Peyer's patch (tissue), 4 donors: ENCODE measurements at regions not wholly inside any gene's neighbourhood (a gene's known extent, or its start where the extent isn't known, plus 50 kb on each side); places are given as distances from the start of the nearest gene placed in this dataset.
A peak's percentile ranks its signal among the peaks of the same experiment; 100 is the strongest.

Experiments used
- DNase-seq, 3 donors: peaks; one replicate each; pipeline ENCODE4 v3.0.0-alpha.2; 2017 to 2019
- H3K27ac ChIP-seq, 4 donors: fragments of 200-600 bp; sonication (generic); one replicate each; pipeline ENCODE4 v1.5.1; 2016 to 2019
- H3K27me3 ChIP-seq, 2 donors: fragments of 200-600 bp; sonication (generic); one replicate each; pipeline ENCODE4 v1.5.1; 2019
- H3K36me3 ChIP-seq, 3 donors: fragments of 200-600 bp; sonication (generic); one replicate each; pipeline ENCODE4 v1.5.1; 2016 to 2019
- H3K4me1 ChIP-seq, 4 donors: fragments of 200-600 bp; sonication (generic); one replicate each; pipeline ENCODE4 v1.5.1; 2016 to 2019
- H3K4me3 ChIP-seq, 4 donors: fragments of 200-600 bp; sonication (generic); 1 replicate in 3 of 4; 2 replicates in 1 of 4; pipeline ENCODE4 v1.5.1; 2016 to 2019; ENCODE audit warnings: mild to moderate bottlenecking in 1 of 4
- H3K9me3 ChIP-seq, 4 donors: fragments of 200-600 bp; sonication (generic); one replicate each; pipeline ENCODE4 v1.5.1; 2016 to 2019; ENCODE audit warnings: mild to moderate bottlenecking in 1 of 4
- POLR2A ChIP-seq, 2 donors: fragments of 450-650 bp; IDR thresholded peaks; one replicate each; pipeline ENCODE4 v1.5.1; 2017; ENCODE audit warnings: antibody characterized with exemption in 2 of 2, mild to moderate bottlenecking in 2 of 2, moderate library complexity in 2 of 2
- TF ChIP-seq, protein P1 (sequence below), 6 experiments: fragments of 450-650 bp in 4 of 6; fragments of 200-600 bp in 2 of 6; sonication (generic) in 1 of 6; IDR thresholded peaks; one replicate each; pipeline ENCODE4 v1.5.1; 2017 to 2019; ENCODE audit warnings: antibody characterized with exemption in 6 of 6, mild to moderate bottlenecking in 3 of 6, moderate library complexity in 1 of 6

GRCh38 chr7:85829817-85830432 lies 643.1 kb upstream of the SEMA3D start:
- Histone ChIP-seq H3K36me3 (no peaks in the 10 kb centered on the region), H3K27ac (no peak overlapping the region), H3K9me3 (no peaks in the 10 kb centered on the region), H3K4me1 (no peaks in the 10 kb centered on the region), H3K27me3 (no peaks in the 10 kb centered on the region), H3K4me3 (no peak overlapping the region)
- TF ChIP-seq POLR2A (IDR thresholded peaks at IDR 0.05) = no peak
- TF ChIP-seq, protein P1, sequence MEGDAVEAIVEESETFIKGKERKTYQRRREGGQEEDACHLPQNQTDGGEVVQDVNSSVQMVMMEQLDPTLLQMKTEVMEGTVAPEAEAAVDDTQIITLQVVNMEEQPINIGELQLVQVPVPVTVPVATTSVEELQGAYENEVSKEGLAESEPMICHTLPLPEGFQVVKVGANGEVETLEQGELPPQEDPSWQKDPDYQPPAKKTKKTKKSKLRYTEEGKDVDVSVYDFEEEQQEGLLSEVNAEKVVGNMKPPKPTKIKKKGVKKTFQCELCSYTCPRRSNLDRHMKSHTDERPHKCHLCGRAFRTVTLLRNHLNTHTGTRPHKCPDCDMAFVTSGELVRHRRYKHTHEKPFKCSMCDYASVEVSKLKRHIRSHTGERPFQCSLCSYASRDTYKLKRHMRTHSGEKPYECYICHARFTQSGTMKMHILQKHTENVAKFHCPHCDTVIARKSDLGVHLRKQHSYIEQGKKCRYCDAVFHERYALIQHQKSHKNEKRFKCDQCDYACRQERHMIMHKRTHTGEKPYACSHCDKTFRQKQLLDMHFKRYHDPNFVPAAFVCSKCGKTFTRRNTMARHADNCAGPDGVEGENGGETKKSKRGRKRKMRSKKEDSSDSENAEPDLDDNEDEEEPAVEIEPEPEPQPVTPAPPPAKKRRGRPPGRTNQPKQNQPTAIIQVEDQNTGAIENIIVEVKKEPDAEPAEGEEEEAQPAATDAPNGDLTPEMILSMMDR (IDR thresholded peaks at IDR 0.05) = peak in 3 of 6 experiments; percentile 49 to 63 (median 52)
- no peak for DNase-seq

DNA sequence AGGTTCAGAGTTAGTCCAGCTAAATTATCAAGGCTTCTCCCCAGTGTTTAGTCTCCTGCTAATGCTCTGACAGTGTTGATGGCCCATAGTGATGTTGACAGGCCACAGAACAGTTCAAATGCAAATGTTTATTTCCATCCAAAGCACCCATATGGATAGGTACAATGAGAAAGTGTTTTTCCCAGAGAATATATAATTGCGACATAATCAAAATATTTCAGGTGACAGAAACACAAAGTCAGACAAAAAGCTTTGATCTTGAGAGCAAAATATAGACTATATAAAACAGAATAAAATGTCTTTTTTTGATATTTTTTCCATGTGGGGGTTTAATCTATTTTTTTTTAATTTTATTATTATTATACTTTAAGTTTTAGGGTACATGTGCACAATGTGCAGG lies 642.3 kb upstream of the SEMA3D start:
- no peaks in the 10 kb centered on the region for H3K4me1 ChIP-seq
- H3K4me3 ChIP-seq = no peak overlapping the region
- no peak overlapping the region for H3K27ac ChIP-seq
- H3K9me3 ChIP-seq = no peaks in the 10 kb centered on the region
- H3K27me3 ChIP-seq = no peaks in the 10 kb centered on the region
- DNase-seq = no peak
- TF ChIP-seq, protein P1 (IDR thresholded peaks at IDR 0.05) = no peak
- no peak for TF ChIP-seq POLR2A (IDR thresholded peaks at IDR 0.05)
- H3K36me3 ChIP-seq = no peaks in the 10 kb centered on the region

GRCh38 chr7:85828614-85829013 lies 641.8 kb upstream of the SEMA3D start:
- Histone ChIP-seq H3K27ac (no peak overlapping the region), H3K36me3 (no peaks in the 10 kb centered on the region), H3K9me3 (no peaks in the 10 kb centered on the region), H3K27me3 (no peaks in the 10 kb centered on the region), H3K4me1 (no peaks in the 10 kb centered on the region), H3K4me3 (no peak overlapping the region)
- DNase-seq = no peak
- TF ChIP-seq, protein P1 (IDR thresholded peaks at IDR 0.05) = no peak
- TF ChIP-seq POLR2A (IDR thresholded peaks at IDR 0.05) = no peak

DNA sequence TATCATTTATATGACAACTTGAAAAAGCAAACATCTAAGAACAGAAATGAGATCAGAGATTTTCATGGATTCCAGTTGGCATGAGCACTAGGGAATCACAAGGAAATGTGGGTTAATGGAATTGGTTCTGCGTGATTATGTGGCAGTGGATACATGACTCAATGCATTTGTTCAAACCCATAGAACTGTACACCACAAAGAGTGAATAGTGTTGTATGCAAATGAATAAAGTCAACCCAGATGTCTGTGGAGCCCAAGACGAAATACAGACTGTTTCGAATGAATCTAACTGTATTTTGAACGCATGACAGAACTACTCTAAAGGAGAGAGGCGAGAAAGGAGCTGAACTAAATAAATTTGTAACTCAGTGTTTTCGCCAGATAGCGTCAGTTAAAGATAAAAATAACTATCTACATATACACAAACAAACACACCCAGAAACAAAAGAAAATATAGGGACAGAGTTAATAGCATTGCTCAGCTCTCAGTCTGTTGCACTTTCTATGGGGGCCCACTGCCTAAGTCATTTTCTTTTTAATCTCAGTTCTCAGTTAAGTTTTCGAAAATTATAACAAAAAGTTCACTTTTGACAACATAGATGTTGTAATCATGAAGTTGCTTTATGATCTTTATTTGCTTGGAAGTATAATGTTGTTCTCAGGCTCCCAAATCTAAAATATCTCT lies 636.7 kb upstream of the SEMA3D start:
- no peaks in the 10 kb centered on the region for H3K27me3 ChIP-seq
- H3K36me3 ChIP-seq = no peaks in the 10 kb centered on the region
- DNase-seq = no peak
- H3K27ac ChIP-seq = no peak overlapping the region
- no peaks in the 10 kb centered on the region for H3K4me1 ChIP-seq
- no peak for TF ChIP-seq POLR2A (IDR thresholded peaks at IDR 0.05)
- TF ChIP-seq, protein P1 (IDR thresholded peaks at IDR 0.05) = no peak
- no peaks in the 10 kb centered on the region for H3K9me3 ChIP-seq
- no peak overlapping the region for H3K4me3 ChIP-seq

DNA sequence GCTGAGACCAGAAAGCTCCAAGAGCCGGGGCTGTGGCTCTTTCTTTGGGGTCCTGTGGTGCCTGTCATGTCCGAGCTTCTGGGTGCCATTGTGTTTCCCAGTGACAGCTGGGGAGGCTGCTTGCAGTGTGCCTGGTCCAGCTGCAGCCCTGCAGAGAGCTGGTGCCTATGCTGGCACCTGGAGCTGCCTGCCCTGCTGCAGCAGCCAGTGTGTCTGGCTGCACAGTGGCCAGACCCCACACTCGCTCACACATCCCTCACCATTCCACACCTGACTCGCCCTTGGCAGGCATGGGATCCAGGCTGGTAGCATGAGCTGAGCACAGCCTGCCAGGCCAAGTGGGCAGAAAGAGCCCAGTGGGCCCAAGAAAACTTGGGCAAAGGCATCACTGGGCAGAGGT lies 635.1 kb upstream of the SEMA3D start:
- no peaks in the 10 kb centered on the region for H3K27me3 ChIP-seq
- H3K4me1 ChIP-seq = no peaks in the 10 kb centered on the region
- H3K27ac ChIP-seq = no peak overlapping the region
- no peak overlapping the region for H3K4me3 ChIP-seq
- TF ChIP-seq, protein P1 (IDR thresholded peaks at IDR 0.05) = no peak
- TF ChIP-seq POLR2A (IDR thresholded peaks at IDR 0.05) = no peak
- no peak for DNase-seq
- H3K36me3 ChIP-seq = no peaks in the 10 kb centered on the region
- H3K9me3 ChIP-seq = no peaks in the 10 kb centered on the region
